ENCODE measurements at regions not wholly inside any gene's neighbourhood (a gene's known extent, or its start where the extent isn't known, plus 50 kb on each side); places are given as distances from the start of the nearest gene placed in this dataset.

DNA sequence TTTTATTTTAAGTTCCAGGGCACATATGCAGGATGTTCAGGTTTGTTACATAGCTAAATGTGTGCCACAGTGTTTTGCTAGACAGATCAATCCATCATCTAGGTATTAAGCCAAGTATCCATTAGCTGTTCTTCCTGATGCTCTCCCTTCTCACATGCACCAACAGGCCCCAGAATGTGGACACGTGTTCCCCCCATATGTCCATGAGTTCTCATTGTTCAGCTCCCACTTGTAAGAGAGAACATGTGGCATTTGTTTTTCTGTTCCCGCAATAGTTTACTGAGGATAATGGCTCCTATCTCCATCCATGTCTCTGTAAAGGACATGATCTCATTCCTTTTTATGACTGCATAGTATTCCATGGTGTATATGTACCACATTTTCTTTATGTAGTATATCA is 374.8 kb upstream of the FAT1 start:
- no peak for DNase-seq (ENCODE audit: low read depth in 1 of 2, low spot score in 1 of 2)
- Histone ChIP-seq H3K4me1 (ENCODE audit: low read depth) (no peaks in the 10 kb centered on the region), H3K9me3 (ENCODE audit: low read depth) (no peaks in the 10 kb centered on the region), H3K27ac (no peak overlapping the region), H3K36me3 (no peaks in the 10 kb centered on the region), H3K4me3 (no peak overlapping the region), H3K27me3 (no peaks in the 10 kb centered on the region)
- TF ChIP-seq, protein P1, sequence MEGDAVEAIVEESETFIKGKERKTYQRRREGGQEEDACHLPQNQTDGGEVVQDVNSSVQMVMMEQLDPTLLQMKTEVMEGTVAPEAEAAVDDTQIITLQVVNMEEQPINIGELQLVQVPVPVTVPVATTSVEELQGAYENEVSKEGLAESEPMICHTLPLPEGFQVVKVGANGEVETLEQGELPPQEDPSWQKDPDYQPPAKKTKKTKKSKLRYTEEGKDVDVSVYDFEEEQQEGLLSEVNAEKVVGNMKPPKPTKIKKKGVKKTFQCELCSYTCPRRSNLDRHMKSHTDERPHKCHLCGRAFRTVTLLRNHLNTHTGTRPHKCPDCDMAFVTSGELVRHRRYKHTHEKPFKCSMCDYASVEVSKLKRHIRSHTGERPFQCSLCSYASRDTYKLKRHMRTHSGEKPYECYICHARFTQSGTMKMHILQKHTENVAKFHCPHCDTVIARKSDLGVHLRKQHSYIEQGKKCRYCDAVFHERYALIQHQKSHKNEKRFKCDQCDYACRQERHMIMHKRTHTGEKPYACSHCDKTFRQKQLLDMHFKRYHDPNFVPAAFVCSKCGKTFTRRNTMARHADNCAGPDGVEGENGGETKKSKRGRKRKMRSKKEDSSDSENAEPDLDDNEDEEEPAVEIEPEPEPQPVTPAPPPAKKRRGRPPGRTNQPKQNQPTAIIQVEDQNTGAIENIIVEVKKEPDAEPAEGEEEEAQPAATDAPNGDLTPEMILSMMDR (IDR thresholded peaks at IDR 0.05; ENCODE audit: low read depth, low read length) = no peak

DNA sequence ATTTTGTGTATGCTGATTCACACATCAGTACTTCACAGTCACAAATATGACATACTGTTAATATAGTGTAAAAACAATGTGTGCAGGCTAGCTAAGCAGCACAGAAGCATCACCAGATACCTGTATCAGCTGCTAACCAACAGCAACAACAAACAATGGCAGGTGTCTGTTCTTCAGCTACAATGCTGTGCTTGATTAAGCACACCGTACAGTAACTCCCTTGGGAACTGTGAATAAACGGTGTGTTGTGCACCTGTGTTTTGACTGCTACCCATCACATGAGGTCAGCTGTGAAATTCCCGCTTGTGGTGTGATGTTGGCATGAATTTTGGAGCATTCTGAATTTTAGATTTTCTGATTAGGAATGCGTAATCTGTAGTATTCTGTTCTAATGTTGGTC is 379.7 kb upstream of the FAT1 start:
- TF ChIP-seq, protein P1 (IDR thresholded peaks at IDR 0.05; ENCODE audit: low read depth, low read length) = no peak
- H3K27ac ChIP-seq = no peak overlapping the region
- DNase-seq (ENCODE audit: low read depth in 1 of 2, low spot score in 1 of 2) = no peak
- no peaks in the 10 kb centered on the region for H3K27me3 ChIP-seq
- no peak overlapping the region for H3K4me3 ChIP-seq
- no peaks in the 10 kb centered on the region for H3K9me3 ChIP-seq (ENCODE audit: low read depth)
- H3K4me1 ChIP-seq (ENCODE audit: low read depth) = no peaks in the 10 kb centered on the region
- no peaks in the 10 kb centered on the region for H3K36me3 ChIP-seq

DNA sequence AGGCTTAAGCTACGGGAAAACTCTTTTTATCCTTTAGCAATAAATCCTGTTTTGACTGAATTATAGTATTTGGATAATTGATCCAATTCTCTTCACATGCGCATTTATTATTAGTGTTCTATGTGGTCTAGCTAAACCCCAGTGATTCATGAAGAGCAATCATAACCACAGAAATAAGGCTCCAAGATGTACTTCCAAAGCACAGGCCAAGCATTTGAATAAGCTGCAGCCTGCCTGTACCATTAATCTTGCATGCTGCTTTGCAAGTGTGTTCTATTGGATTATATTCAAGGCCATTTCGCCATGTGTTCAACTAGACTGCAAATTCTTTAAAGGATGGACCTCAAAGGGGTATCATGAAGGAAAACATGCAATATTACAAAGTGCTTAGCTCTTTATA is 385.2 kb upstream of the FAT1 start:
- H3K27me3 ChIP-seq = no peaks in the 10 kb centered on the region
- H3K9me3 ChIP-seq (ENCODE audit: low read depth) = no peaks in the 10 kb centered on the region
- DNase-seq (ENCODE audit: low read depth in 1 of 2, low spot score in 1 of 2) = no peak
- TF ChIP-seq, protein P1 (IDR thresholded peaks at IDR 0.05; ENCODE audit: low read depth, low read length) = no peak
- no peaks in the 10 kb centered on the region for H3K36me3 ChIP-seq
- H3K4me3 ChIP-seq = no peak overlapping the region
- no peaks in the 10 kb centered on the region for H3K4me1 ChIP-seq (ENCODE audit: low read depth)
- H3K27ac ChIP-seq = no peak overlapping the region

DNA sequence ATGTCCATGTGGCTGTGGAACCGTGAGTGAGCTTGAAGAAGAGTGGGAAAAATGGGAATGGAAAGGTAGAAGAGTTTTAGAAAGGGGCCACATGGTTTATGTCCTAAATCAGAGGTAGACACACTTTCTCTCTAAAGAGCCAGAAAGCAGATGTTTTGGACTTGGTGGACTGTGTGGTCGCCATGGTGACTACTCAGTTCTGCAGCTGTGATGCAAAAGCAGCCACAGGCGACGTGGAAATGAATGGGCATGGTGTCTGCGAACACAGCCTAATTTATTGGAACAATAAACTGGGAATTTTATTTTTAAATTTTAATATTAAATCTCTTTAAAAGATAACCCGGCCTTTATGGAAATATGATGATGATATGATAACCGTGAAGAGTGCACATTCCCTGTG is 386.0 kb upstream of the FAT1 start:
- H3K4me3 ChIP-seq = no peak overlapping the region
- no peaks in the 10 kb centered on the region for H3K4me1 ChIP-seq (ENCODE audit: low read depth)
- H3K9me3 ChIP-seq (ENCODE audit: low read depth) = no peaks in the 10 kb centered on the region
- no peaks in the 10 kb centered on the region for H3K27me3 ChIP-seq
- TF ChIP-seq, protein P1 (IDR thresholded peaks at IDR 0.05; ENCODE audit: low read depth, low read length) = no peak
- DNase-seq (ENCODE audit: low read depth in 1 of 2, low spot score in 1 of 2) = no peak
- H3K36me3 ChIP-seq = no peaks in the 10 kb centered on the region
- H3K27ac ChIP-seq = no peak overlapping the region

DNA sequence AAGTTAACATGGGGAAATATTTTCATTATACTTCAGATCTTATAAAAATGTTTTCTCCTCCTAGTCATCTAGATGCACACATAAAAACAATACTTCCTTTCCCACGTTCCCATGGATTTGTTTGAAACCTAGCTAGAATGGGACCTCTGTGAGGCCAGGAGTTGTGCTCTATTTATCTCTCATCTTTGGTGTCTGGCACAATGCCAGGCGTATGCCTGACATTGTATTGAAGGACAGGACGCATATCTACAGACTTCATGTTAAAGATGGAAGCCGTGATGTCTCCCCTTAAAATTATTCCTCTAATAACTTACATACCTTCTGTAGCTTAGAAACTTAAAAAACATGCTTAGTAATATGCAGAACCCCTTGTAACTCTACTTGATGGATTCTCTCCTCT is 394.5 kb upstream of the FAT1 start:
- no peaks in the 10 kb centered on the region for H3K27me3 ChIP-seq
- no peaks in the 10 kb centered on the region for H3K9me3 ChIP-seq (ENCODE audit: low read depth)
- H3K4me3 ChIP-seq = no peak overlapping the region
- DNase-seq (ENCODE audit: low read depth in 1 of 2, low spot score in 1 of 2) = no peak
- TF ChIP-seq, protein P1 (IDR thresholded peaks at IDR 0.05; ENCODE audit: low read depth, low read length) = no peak
- H3K4me1 ChIP-seq (ENCODE audit: low read depth) = no peaks in the 10 kb centered on the region
- no peaks in the 10 kb centered on the region for H3K36me3 ChIP-seq
- no peak overlapping the region for H3K27ac ChIP-seq

DNA sequence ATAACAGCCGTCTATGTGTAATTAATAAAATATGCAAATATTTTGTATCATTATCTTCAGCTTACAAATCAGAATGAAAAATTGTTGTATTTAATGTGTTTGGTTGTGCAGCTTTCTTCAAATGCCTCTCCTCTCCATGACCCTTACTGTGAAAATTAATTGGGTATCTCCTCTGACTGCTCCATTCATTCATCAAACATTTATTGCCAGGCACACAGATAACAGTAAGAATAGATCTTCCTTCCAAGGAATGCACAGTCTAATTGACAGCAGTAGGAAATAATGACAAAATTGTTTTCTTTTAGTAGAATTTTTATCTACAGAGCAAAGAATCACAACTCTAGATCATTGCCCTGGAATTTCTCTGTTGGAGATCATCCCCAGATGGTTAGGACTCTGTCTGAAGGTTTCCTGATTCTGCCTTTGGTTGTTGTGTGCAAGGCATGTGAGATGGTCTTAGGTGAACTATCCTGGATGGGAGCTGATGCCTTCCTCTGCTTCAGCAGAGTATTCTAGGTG is 395.0 kb upstream of the FAT1 start:
- no peak overlapping the region for H3K27ac ChIP-seq
- H3K4me3 ChIP-seq = no peak overlapping the region
- DNase-seq (ENCODE audit: low read depth in 1 of 2, low spot score in 1 of 2) = no peak
- TF ChIP-seq, protein P1 (IDR thresholded peaks at IDR 0.05; ENCODE audit: low read depth, low read length) = no peak
- H3K27me3 ChIP-seq = no peaks in the 10 kb centered on the region
- H3K9me3 ChIP-seq (ENCODE audit: low read depth) = no peaks in the 10 kb centered on the region
- H3K36me3 ChIP-seq = no peaks in the 10 kb centered on the region
- H3K4me1 ChIP-seq (ENCODE audit: low read depth) = no peaks in the 10 kb centered on the region
